Upper lobe of left lung (tissue), 6 donors: ENCODE measurements at regions not wholly inside any gene's neighbourhood (a gene's known extent, or its start where the extent isn't known, plus 50 kb on each side); places are given as distances from the start of the nearest gene placed in this dataset.

Experiments used
- ATAC-seq, 2 donors: fragments of 200-7000 bp; cut with Tn5 transposase; one replicate each; pipeline ENCODE4 v1.9.1; 2022; ENCODE audit warnings: mild to moderate bottlenecking in 2 of 2, moderate library complexity in 2 of 2; ENCODE audit not compliant: low FRiP score in 2 of 2
- DNase-seq, 2 donors: peaks; one replicate each; pipeline ENCODE4 v3.0.0-alpha.2; 2019 to 2020
- H3K27ac ChIP-seq, 4 donors: fragments of 200-600 bp; sonication (generic); one replicate each; pipeline ENCODE4 v1.5.1; 2016 to 2019
- H3K27me3 ChIP-seq, 4 donors: fragments of 200-600 bp; sonication (generic); one replicate each; pipeline ENCODE4 v1.5.1; 2017 to 2019
- H3K36me3 ChIP-seq, 4 donors: fragments of 200-600 bp; sonication (generic); one replicate each; pipeline ENCODE4 v1.5.1; 2016 to 2019
- H3K4me1 ChIP-seq, 4 donors: fragments of 200-600 bp; sonication (generic); one replicate each; pipeline ENCODE4 v1.5.1; 2018 to 2019
- H3K4me3 ChIP-seq, 4 donors: fragments of 200-600 bp; sonication (generic); one replicate each; pipeline ENCODE4 v1.5.1; 2017 to 2019; ENCODE audit warnings: mild to moderate bottlenecking in 2 of 4, moderate library complexity in 1 of 4
- H3K9me3 ChIP-seq, 4 donors: fragments of 200-600 bp; sonication (generic); one replicate each; pipeline ENCODE4 v1.5.1; 2018 to 2019
- EP300 ChIP-seq, 4 donors: sonication (generic); formaldehyde crosslinking; IDR thresholded peaks; one replicate each; pipeline ENCODE4 v1.5.1; 2017; ENCODE audit warnings: antibody characterized with exemption in 4 of 4, control low read depth in 2 of 4
- POLR2A ChIP-seq, 4 donors: fragments of 450-650 bp; IDR thresholded peaks; one replicate each; pipeline ENCODE4 v1.5.1; 2016 to 2017; ENCODE audit warnings: antibody characterized with exemption in 4 of 4, mild to moderate bottlenecking in 2 of 4
- POLR2AphosphoS5 ChIP-seq, 2 donors: sonication (generic); formaldehyde crosslinking; IDR thresholded peaks; one replicate each; pipeline ENCODE4 v1.5.1; 2017; ENCODE audit warnings: antibody characterized with exemption in 2 of 2
- WGBS, 2 donors: methylation state at CpG; one replicate each; pipeline ENCODE4 v1.1.5; 2017 to 2018; 5-methylcytosine and 5-hydroxymethylcytosine counted together
- TF ChIP-seq, protein P1 (sequence below), 6 experiments: fragments of 450-650 bp in 4 of 6; fragments of 200-600 bp in 2 of 6; sonication (generic) in 2 of 6; IDR thresholded peaks; one replicate each; pipeline ENCODE4 v1.5.1; 2016 to 2019; ENCODE audit warnings: antibody characterized with exemption in 6 of 6
- donor health status: DM: no; HTN: no; CAD: no; lungs with moderate emphysema.
- donor health status: DM: no; HTN: yes; CAD: no; lungs with severe emphysema.

DNA sequence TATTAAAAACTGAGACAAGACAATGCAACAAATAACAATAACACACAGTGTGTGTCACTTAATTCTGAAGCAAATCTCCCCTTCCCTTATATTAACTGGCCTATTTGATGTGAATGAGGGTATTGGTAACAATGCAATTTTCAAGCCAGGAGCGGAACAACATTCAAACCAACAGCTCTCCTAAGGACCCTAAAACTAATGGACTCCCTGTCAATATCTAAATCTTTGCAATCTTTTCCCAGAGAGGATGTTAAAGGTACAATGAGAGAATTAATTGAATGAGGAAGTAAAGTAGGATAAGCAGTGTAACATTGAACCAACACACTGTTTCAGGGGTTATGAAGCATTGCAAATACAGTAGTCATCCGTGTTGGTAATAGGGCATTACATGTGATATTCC is 311.7 kb downstream of the HTR1A start:
- no peak for ATAC-seq
- H3K27ac ChIP-seq = no peak overlapping the region
- H3K36me3 ChIP-seq = no peaks in the 10 kb centered on the region
- no peaks in the 10 kb centered on the region for H3K9me3 ChIP-seq
- H3K4me1 ChIP-seq = no peaks in the 10 kb centered on the region
- H3K27me3 ChIP-seq = no peaks in the 10 kb centered on the region
- H3K4me3 ChIP-seq = no peak overlapping the region
- DNase-seq = no peak
- 92 to 96% methylated on average over 2 of the region's 2 CpGs for WGBS, 2 donors
- no peak for TF ChIP-seq POLR2AphosphoS5 (IDR thresholded peaks at IDR 0.05)
- TF ChIP-seq, protein P1, sequence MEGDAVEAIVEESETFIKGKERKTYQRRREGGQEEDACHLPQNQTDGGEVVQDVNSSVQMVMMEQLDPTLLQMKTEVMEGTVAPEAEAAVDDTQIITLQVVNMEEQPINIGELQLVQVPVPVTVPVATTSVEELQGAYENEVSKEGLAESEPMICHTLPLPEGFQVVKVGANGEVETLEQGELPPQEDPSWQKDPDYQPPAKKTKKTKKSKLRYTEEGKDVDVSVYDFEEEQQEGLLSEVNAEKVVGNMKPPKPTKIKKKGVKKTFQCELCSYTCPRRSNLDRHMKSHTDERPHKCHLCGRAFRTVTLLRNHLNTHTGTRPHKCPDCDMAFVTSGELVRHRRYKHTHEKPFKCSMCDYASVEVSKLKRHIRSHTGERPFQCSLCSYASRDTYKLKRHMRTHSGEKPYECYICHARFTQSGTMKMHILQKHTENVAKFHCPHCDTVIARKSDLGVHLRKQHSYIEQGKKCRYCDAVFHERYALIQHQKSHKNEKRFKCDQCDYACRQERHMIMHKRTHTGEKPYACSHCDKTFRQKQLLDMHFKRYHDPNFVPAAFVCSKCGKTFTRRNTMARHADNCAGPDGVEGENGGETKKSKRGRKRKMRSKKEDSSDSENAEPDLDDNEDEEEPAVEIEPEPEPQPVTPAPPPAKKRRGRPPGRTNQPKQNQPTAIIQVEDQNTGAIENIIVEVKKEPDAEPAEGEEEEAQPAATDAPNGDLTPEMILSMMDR (IDR thresholded peaks at IDR 0.05) = no peak
- TF ChIP-seq POLR2A (IDR thresholded peaks at IDR 0.05) = no peak
- no peak for TF ChIP-seq EP300 (IDR thresholded peaks at IDR 0.05)

- ATAC-seq (no peak), DNase-seq (no peak)
- Histone ChIP-seq H3K36me3 (no peaks in the 10 kb centered on the region), H3K4me1 (no peaks in the 10 kb centered on the region), H3K9me3 (no peaks in the 10 kb centered on the region), H3K4me3 (no peak overlapping the region), H3K27ac (no peak overlapping the region), H3K27me3 (no peaks in the 10 kb centered on the region)
- TF ChIP-seq POLR2AphosphoS5 (IDR thresholded peaks at IDR 0.05) (no peak), POLR2A (IDR thresholded peaks at IDR 0.05) (no peak), EP300 (IDR thresholded peaks at IDR 0.05) (no peak)
- TF ChIP-seq, protein P1 (IDR thresholded peaks at IDR 0.05) = no peak
Observed at GRCh38 chr5:63648376-63648775, 313.9 kb downstream of the HTR1A start.

DNA sequence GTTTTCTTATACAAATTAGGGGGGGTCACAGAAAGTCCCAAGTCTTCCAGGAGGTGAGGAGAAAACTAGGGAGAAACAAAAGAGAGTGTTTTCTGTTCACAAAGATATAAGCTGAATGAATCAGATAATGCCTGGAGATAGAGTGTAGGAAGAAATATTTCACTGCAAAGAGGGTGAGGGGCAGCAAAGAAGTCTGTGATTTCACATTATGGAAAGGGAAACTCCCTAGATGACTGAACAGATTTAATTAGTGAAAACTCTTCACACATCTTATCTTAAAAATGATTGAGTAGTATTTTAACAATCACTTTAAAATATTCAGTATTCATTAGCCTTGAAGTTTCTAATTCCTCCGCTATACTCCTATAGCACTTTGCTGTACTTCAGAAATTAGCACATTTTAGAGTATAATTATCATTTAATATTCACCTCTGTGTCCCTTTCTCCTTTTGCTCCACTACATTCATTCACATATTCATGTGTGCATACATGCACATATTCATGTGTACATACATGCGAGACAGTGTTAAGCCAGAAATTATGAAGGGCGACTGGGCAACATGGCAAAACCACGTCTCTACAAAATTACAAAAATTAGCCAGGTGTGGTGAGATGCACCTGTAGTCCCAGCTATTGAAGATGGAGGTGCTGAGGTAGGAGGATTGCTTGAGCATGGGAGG is 332.2 kb downstream of the HTR1A start:
- Histone ChIP-seq H3K27ac (no peak overlapping the region), H3K4me1 (no peaks in the 10 kb centered on the region), H3K36me3 (no peaks in the 10 kb centered on the region), H3K27me3 (no peaks in the 10 kb centered on the region), H3K4me3 (no peak overlapping the region), H3K9me3 (no peaks in the 10 kb centered on the region)
- TF ChIP-seq POLR2A (IDR thresholded peaks at IDR 0.05) (no peak), EP300 (IDR thresholded peaks at IDR 0.05) (no peak), POLR2AphosphoS5 (IDR thresholded peaks at IDR 0.05) (no peak)
- TF ChIP-seq, protein P1 (IDR thresholded peaks at IDR 0.05) = no peak
- ATAC-seq (no peak), DNase-seq (no peak)
- 91 to 92% methylated on average over 4 of the region's 4 CpGs for WGBS, 2 donors

DNA sequence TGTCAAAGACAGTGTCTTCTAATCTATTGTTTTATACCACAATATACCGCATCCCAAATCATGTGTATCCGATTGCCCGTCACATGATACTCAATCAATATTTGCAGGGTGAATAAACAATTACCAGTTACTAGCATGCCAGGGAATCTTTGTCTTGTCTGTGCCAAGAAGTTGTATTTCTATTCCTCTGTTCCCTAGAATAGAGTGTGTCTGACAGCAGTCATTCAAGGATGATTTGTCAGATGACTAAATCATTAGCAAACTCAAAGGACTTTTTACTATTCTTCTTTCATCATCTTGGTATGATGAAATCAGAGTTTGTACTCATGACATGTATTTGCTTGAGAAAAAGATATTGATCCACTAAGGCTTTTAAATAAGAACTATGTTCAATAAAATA is 348.8 kb downstream of the HTR1A start:
- Histone ChIP-seq H3K36me3 (no peaks in the 10 kb centered on the region), H3K27ac (no peak overlapping the region), H3K4me3 (no peak overlapping the region), H3K4me1 (no peaks in the 10 kb centered on the region), H3K27me3 (no peaks in the 10 kb centered on the region), H3K9me3 (no peaks in the 10 kb centered on the region)
- no peak for DNase-seq
- no peak for ATAC-seq
- no peak for TF ChIP-seq POLR2A (IDR thresholded peaks at IDR 0.05)
- no peak for TF ChIP-seq EP300 (IDR thresholded peaks at IDR 0.05)
- TF ChIP-seq, protein P1 (IDR thresholded peaks at IDR 0.05) = no peak
- TF ChIP-seq POLR2AphosphoS5 (IDR thresholded peaks at IDR 0.05) = no peak
- 82 to 99% methylated on average over 3 of the region's 3 CpGs for WGBS, 2 donors

- TF ChIP-seq POLR2A (IDR thresholded peaks at IDR 0.05) (no peak), EP300 (IDR thresholded peaks at IDR 0.05) (no peak), POLR2AphosphoS5 (IDR thresholded peaks at IDR 0.05) (no peak)
- TF ChIP-seq, protein P1 (IDR thresholded peaks at IDR 0.05) = no peak
- H3K9me3 ChIP-seq = peaks cover 0 to 2% (median 0%) of the 10 kb centered on the region in 4 donors
- no peaks in the 10 kb centered on the region for H3K36me3 ChIP-seq
- no peaks in the 10 kb centered on the region for H3K4me1 ChIP-seq
- no peak overlapping the region for H3K4me3 ChIP-seq
- WGBS, 2 donors = 65 to 87% methylated on average over 3 of the region's 3 CpGs
- ATAC-seq (no peak), DNase-seq (no peak)
- H3K27ac ChIP-seq = no peak overlapping the region
- H3K27me3 ChIP-seq = no peaks in the 10 kb centered on the region
Observed at GRCh38 chr5:63603996-63604395, 358.2 kb downstream of the HTR1A start.
